Mucosa of descending colon (tissue), 3 donors: ENCODE measurements at regions not wholly inside any gene's neighbourhood (a gene's known extent, or its start where the extent isn't known, plus 50 kb on each side); places are given as distances from the start of the nearest gene placed in this dataset.

Source experiments
- ATAC-seq: fragments of 200-7000 bp; cut with Tn5 transposase; one replicate; pipeline ENCODE4 v1.9.1; 2020; ENCODE audit warnings: mild to moderate bottlenecking, moderate library complexity
- DNase-seq, 3 donors: peaks; one replicate each; pipeline ENCODE4 v3.0.0-alpha.2; 2020
- H3K36me3 ChIP-seq: fragments of 200-600 bp; one replicate; pipeline ENCODE4 v1.8.0; 2021; ENCODE audit warnings: low read depth, mild to moderate bottlenecking
- H3K4me1 ChIP-seq: fragments of 200-600 bp; one replicate; pipeline ENCODE4 v1.8.0; 2021; ENCODE audit warnings: low read depth, mild to moderate bottlenecking
- H3K4me3 ChIP-seq: fragments of 200-600 bp; one replicate; pipeline ENCODE4 v1.8.0; 2021; ENCODE audit warnings: mild to moderate bottlenecking
- H3K9me3 ChIP-seq: fragments of 200-600 bp; one replicate; pipeline ENCODE4 v1.8.0; 2021; ENCODE audit warnings: mild to moderate bottlenecking
- intact Hi-C, 2 donors: fragments of 100-400 bp; cut with DNase I in 1 of 2; cut with micrococcal nuclease in 1 of 2; formaldehyde crosslinking; loops; one replicate each; pipeline versions ENCODE4 v1.11.0 to v1.11.1; 2022; cut with DNase I, micrococcal nuclease
- TF ChIP-seq, protein P1 (sequence below): fragments of 200-600 bp; IDR thresholded peaks from one replicate; pipeline ENCODE4 v1.8.0; 2022; ENCODE audit warnings: antibody characterized with exemption, mild to moderate bottlenecking
- donor health status: DM: no; HTN: no; CAD: no; lungs with moderate emphysema.
- donor health status: DM: no; HTN: no; CAD: no.
- donor health status: DM: no; HTN: yes; CAD: no.

DNA sequence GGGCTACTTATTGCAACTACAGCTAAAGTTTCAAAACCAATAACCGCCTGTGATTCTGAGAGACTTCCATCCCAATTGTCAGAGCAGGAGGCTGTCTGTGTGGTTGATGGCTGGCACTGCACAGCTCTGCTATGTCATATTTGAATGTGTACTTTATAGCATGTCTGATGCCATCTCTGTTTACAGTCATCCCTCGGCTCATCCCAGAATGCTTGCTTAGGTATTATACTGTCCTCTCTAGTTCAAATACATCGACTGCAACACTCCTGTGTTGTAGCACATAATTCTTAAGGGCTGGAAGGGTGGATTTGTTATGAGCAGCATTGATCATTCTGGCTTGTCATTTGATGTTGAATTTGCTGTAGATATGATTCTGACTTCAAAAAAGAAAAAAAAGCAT lies 1617.5 kb upstream of the TENM3 start:
- H3K4me1 ChIP-seq = no peaks in the 10 kb centered on the region
- ATAC-seq (no peak), DNase-seq (no peak)
- intact Hi-C loops = no loop called here
- H3K4me3 ChIP-seq = no peak overlapping the region
- H3K36me3 ChIP-seq = no peaks in the 10 kb centered on the region
- TF ChIP-seq, protein P1, sequence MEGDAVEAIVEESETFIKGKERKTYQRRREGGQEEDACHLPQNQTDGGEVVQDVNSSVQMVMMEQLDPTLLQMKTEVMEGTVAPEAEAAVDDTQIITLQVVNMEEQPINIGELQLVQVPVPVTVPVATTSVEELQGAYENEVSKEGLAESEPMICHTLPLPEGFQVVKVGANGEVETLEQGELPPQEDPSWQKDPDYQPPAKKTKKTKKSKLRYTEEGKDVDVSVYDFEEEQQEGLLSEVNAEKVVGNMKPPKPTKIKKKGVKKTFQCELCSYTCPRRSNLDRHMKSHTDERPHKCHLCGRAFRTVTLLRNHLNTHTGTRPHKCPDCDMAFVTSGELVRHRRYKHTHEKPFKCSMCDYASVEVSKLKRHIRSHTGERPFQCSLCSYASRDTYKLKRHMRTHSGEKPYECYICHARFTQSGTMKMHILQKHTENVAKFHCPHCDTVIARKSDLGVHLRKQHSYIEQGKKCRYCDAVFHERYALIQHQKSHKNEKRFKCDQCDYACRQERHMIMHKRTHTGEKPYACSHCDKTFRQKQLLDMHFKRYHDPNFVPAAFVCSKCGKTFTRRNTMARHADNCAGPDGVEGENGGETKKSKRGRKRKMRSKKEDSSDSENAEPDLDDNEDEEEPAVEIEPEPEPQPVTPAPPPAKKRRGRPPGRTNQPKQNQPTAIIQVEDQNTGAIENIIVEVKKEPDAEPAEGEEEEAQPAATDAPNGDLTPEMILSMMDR = no peak
- no peaks in the 10 kb centered on the region for H3K9me3 ChIP-seq

GRCh38 chr4:180630012-180630665 lies 1613.1 kb upstream of the TENM3 start:
- DNase-seq (no peak), ATAC-seq (no peak)
- intact Hi-C loops = no loop called here
- Histone ChIP-seq H3K4me1 (no peaks in the 10 kb centered on the region), H3K36me3 (no peaks in the 10 kb centered on the region), H3K9me3 (no peaks in the 10 kb centered on the region), H3K4me3 (no peak overlapping the region)
- TF ChIP-seq, protein P1 = no peak

DNA sequence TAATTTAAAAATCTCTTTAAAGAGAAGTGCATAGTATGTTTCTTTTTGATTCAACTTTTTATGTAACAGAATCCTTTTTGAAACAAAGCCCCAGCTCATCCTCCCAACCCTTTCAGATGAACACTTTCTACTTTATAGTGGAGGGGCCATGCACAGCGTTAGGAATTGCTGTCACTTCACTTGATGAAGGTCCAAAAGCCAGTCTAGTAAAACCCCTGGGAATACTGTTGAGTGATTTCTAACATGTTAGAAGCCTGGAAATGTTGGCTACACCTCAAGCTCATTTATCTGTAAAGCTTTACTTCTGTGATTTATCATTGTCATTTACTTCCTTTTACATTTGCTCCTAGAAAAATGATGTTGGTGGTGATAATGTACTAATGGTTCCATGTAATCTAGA lies 1608.9 kb upstream of the TENM3 start:
- Histone ChIP-seq H3K36me3 (no peaks in the 10 kb centered on the region), H3K4me3 (no peak overlapping the region), H3K9me3 (no peaks in the 10 kb centered on the region), H3K4me1 (no peaks in the 10 kb centered on the region)
- TF ChIP-seq, protein P1 = no peak
- DNase-seq (no peak), ATAC-seq (no peak)
- intact Hi-C loops = no loop called here

DNA sequence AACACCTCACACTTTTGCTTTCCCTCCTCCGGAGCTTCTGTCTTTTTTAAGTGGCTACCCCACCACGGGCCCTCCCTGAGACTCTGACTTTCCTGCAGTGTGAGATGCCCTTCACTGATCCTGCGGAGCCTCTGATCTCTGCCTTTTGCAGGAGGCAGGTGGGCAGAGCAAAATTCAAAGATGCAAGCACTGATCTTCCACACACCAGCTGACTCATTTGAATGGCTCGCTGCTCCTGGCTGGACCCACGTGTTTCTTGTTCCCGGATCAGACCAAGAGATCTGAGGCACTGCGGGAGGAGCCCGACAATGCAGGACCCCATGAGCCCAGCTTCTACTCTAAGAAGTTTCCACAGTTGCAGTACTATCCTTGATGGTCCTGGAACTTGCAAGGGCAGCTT lies 1607.9 kb upstream of the TENM3 start:
- H3K9me3 ChIP-seq = no peaks in the 10 kb centered on the region
- intact Hi-C loops = no loop called here
- H3K36me3 ChIP-seq = no peaks in the 10 kb centered on the region
- DNase-seq (no peak), ATAC-seq (no peak)
- H3K4me1 ChIP-seq = no peaks in the 10 kb centered on the region
- H3K4me3 ChIP-seq = no peak overlapping the region
- TF ChIP-seq, protein P1 = no peak

GRCh38 chr4:180636696-180637404 lies 1606.4 kb upstream of the TENM3 start:
- Histone ChIP-seq H3K36me3 (no peaks in the 10 kb centered on the region), H3K4me1 (no peaks in the 10 kb centered on the region), H3K4me3 (no peak overlapping the region), H3K9me3 (no peaks in the 10 kb centered on the region)
- ATAC-seq (no peak), DNase-seq (no peak)
- intact Hi-C loops = no loop called here
- TF ChIP-seq, protein P1 = no peak
